HUDEP-2 (cell line): ENCODE measurements at regions not wholly inside any gene's neighbourhood (a gene's known extent, or its start where the extent isn't known, plus 50 kb on each side); places are given as distances from the start of the nearest gene placed in this dataset.

Experiments used
- DNase-seq, 76 experiments: peaks; one replicate each; lab custom pipeline; 2025; ENCODE audit not compliant: unreplicated experiment in 76 of 76; lab: John Stamatoyannopoulos, UW

DNA sequence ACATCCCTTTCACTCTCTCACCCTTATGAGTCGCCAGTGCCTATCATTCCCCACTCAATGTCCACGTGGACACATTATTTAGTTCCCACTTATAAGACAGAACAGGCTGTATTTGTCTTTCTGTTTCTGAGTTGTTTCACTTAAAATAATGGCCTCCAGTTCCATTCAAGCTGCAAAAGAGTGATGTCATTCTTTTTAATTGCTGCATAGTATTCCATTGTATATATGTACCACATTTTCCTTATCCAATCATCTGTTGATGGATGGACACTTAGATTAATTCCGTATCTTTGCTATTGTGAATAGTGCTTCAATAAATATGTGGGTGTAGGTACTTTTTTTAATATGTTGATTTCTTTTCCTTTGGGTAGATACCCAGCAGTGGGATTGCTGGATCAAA lies 79.1 kb downstream of the ZNF365 start:
- DNase-seq: no peak

DNA sequence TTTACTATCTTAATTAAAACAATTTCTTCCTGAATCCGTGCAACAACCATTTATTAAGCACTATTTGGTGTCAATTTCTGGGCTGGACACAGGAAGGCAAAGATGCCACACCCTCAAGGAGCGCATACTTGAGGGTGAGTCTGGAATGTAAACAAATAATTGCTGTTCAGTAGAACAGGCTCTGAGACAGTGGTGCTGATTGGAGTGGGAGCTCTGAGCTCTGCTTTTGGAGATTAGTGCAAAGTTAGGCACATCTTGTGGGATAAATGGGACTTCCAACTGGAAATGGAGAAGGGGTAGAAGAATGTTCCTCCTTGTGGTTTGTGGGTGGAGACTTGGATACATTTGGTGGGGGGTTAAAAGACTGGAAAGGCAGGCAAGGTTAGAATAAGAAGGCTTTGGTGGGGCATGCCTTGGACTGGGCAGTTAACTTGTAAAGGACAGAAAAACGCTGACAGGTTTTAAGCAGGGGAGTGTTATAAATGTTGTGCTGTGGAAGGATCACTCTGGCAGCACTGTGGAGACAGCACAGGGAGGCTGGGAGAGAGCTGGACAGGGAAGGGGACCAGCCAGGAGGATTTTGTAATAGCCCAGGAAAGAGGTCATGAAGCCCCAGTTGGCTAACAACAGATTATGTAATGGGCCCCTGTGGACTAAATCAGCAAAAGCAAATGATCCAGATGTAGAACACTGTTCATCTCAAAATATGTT lies 80.7 kb downstream of the ZNF365 start:
- DNase-seq: no peak

DNA sequence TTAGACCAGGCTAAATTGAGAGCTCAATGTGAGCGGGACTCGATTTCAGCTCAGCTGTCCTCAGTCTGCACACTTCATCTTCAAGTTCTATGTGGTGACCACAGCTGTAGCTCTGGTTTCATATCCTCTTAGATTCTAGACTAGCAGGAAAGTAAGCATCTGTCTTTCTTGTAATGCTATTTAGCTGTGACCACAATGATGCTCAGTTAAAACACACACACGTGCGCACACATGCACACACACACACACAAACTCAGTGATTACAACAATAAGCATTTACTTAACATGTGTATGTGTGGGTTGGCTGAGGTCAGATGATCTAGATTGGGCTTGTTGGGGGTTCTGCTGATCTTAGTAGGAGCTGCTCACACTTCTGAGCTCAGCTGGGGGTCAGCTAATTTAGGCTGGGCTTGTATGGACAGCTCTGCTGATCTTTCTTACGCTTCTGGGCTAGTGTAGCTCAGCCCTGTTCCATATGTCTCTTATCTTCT lies 82.5 kb downstream of the ZNF365 start:
- no peak for DNase-seq

DNA sequence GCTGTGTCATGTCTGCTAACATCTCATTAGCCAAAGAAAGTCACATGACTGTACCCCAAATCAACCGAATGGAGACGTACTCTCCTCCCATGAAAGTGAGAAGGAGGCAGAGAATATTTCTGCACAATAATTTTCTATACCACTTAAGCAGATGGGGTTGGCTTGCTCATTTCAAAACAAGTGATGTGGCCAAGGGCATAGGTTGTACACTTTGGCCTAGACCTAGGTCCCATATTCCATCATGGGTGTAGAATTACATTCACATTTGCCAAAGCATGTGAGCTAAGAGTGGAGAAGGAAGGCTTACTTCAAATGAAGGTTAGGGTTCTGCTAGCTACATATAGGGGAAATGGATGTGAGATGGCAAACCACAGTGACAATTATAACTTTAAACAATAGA lies 83.0 kb downstream of the ZNF365 start:
- no peak for DNase-seq

DNA sequence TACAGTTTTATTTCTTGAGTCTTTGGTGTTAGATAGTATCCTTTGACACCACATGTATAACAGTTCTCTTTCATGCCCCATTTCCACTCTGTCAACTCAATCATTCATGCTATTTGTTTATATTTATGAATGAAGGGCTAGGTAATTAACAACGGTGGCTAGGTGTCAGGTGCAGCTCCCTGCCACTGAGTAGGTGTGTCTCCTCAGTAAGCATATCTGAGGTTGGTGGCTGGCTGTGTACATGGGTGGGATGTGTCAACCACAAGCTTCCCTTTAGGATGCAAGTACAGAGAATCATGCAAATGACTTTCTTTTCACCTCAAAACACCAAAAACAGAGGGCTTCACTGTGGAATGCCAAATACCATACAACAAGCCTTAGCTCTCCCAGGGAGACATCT lies 83.4 kb downstream of the ZNF365 start:
- no peak for DNase-seq

DNA sequence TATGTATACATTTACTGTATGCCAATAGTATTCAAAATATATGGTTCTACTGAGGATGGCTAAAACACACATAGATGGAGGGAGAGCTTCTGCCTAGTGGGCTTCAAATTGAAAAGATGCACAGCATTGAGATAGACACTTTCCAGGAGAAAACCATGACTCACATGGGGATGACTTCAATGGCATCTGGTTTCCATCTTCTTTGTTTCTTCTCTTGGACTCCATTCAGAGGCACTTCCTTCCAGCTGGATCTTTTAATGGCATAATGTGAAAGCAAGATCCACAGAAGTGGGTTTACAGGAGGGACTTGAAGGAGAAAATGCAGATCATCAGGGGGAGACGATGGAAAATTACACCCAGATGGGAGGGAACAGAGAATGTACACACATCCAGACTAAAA lies 84.9 kb downstream of the ZNF365 start:
- DNase-seq: no peak

DNA sequence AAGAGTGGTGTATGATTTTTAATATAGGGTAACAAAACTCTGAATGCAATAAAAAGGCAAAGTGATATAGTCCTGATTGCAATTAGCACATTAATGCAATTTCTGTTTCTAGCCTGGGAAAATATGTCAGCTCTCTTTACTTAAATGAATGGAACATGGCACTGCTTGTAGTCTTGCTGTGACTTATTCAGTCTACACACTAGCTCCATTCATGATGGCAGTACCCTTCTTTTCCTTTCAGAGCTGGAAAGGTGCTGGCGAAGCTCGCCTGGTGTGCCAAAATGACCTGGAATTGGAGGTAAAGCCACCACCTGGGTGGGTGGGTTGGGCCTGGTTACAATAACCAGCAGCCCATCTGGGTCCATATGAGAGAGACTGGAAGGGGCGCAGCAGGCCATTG lies 85.3 kb downstream of the ZNF365 start:
- DNase-seq: no peak

DNA sequence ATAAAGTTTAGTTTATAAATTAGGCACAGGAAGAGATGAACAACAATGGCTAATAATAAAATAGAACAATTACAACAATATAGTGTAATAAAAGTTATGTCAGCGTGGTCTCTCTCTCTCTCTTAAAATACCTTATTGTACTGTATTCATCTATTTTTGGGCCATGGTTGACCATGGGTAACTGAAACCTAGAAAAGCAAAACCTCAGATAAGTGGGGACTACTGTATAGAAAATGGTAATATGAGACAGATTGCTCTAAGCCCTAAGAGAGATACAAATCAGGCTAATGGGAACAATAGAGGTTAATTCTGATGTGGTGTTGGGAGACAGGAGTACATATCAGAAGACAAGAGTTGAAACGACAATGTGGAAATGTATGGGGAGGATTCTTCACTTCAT lies 86.2 kb downstream of the ZNF365 start:
- no peak for DNase-seq

DNA sequence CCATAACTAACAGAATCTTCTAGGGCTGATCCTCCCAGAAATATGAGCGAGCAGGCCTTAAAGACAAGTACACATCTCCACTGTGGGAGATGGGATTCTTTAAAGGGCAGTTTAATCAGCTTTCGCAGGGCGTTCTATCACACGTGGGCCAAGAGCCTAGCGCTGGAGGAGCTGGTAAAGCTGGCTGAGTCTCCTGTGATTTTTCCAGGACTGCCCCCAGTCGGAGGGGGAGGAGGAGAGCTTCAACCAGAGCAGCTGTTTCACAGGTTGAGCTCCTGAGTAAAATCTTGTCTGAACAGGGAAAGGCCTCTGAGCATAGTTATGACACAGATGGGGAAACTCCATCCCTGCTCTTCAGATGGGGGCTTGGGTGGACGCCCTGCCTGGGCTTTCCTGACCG lies 87.0 kb downstream of the ZNF365 start:
- DNase-seq: no peak

DNA sequence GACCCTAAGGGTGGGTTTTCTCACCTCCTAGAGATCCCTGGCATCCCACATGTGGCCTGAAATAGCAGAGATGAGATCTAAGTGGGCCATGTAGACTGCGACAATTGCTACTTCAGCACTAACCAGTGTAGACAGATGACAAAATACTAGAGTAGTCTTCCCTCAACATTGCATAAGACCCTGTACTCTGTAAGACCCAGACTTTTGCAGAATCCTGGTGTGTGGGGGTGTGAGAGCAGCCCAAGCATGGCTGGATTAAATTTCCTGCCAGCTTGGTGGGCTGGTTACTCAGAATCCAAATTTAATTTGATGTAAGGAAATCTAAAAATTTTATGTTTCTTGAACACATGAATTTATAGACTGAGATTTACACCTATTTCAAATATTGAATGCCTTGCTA lies 88.3 kb downstream of the ZNF365 start:
- no peak for DNase-seq

DNA sequence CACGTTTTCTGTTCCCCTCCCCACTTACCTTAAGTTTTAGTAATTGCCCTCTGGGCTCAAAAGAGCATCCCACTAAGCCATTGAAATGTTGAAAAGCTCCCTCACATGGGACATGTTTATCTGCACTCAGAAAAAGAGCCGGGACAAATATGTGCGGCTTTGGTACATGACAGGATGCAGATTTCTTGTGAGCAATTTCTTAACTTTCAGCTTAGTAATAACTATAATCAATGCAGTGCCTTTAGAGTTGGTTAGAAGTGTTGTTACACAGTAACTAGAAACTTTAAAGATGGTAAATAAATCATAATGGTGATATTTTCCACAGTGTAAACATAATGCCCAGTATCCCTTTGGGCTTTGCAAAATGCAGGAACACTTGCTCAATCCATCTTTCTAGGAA lies 89.2 kb downstream of the ZNF365 start:
- no peak for DNase-seq

DNA sequence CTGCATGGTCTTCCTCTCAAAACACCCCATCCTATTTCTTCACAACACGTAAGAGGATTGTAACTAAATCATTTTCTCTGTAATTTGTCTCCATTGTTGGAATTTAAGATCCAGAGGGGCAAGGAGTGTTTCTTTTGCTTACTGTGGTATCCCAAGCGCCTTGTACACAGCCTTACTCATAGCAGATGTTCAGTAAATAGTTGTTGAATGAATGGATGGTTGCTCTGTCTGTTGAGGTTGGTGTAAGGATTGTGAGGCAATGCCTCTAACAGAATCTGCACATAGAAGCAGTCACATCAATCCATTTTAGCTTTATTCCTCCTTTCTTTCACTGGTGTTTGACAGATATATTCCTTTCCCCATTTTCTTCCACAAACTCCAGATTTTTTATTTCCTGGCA lies 90.1 kb downstream of the ZNF365 start:
- no peak for DNase-seq

DNA sequence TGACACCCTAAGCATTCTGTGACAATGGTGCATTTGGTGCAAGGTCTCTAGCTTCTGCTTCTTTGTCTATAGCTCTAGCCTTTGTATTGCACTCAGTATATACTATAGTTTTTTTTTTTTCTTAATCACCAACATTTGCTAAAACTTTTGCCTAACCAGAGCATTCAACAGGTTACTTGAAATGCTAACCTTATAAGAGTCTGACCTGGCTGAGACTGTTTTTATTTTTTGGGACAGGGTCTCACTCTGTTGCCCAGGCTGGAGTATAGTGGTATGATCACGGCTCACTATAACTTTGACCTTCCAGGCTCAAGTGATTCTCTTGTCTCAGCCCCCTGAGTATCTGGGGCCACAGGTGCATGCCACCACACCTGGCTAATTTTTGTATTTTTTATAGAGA lies 92.4 kb downstream of the ZNF365 start:
- DNase-seq: no peak

DNA sequence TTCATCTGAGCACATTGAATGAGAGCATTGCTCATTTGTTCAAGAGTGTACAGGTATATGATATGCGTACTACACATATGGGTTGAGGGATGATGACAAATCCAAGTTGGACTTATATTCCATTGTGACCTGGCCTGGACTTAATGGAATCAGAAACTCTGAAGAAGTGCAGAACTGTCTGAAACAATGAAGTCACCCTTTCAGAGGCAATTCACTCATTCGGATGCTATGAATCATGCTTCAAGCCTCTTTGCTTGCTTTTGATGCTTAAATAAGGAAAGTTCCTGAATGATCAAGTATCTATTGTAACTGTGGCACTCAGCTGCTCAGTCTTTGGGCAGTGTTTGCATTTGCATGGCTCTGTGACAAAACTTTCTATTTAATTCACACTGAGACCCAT lies 93.4 kb downstream of the ZNF365 start:
- DNase-seq: no peak

DNA sequence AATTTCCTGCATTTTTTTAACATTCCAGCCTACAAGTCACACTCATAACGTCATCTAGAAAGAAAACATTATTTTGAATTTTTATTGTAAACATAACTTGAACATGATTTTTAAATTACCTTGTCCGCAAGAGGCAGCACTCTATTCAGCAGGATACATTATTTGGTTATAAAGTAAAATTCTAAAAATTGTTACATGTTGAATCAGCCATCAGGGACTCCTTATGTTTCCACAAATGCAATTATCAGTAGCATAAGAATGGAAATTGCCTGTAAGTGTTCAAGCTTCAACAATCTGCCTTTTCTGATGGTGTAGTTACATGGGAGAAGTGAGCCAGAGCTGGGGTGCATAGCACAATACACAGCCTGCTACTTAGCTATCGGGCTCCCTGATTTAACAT lies 97.5 kb downstream of the ZNF365 start:
- no peak for DNase-seq

DNA sequence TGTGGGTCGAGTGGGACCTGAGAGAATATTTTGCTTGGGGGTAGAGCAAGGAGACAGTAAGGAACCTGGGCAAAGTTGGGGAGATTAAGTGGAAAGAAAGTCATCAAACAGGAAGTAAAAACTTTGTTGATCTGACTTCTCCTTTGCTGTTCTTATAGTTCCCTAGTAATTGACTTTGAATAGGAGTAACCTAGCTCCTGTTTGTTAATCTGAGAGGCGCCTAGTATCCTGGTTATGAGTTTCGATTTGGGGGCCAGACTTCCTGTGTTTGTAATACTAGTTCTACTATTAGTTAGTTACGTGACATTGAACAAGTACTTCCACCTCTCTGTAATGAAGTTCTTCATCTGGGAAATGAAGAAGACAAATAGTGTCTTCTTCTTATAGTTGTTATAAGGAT lies 99.1 kb downstream of the ZNF365 start:
- no peak for DNase-seq

DNA sequence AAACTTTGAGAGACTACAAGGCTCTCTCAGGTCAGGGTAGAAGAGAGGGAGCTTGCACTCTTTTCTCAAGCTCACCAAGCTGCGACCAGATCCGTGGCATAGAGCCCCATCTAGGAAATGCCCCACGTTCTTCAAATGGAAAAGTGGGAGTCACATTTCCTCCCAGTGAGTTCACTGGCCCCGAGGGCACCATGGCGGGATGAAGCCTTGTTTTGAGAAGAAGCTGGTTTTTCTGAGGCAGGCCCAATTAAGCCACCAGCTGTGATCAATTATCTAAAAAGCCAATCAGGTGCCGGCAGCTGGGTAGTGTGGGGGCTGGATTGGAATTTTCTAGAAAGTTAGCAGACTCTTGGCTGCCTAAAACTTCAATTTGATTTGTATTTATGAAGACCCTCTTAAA lies 101.4 kb downstream of the ZNF365 start:
- DNase-seq: no peak

DNA sequence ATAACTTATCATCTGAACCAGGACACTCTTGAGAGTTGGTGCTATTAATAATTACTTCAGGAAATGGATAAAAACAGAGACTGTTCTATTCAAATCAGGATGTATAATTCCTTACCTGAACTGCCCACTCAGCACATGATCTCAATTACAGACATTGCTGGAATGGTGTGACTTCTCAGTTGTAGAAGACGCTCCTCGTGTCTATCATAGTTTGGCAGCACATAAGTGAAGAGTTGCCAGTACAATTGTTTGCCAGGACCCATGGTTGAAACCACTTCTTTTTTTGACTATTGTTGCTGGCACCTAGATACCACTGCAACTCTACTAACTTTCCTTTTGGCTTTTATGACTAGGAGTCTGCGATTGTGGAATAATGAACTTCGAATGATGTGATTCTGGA lies 105.4 kb downstream of the ZNF365 start:
- no peak for DNase-seq

DNA sequence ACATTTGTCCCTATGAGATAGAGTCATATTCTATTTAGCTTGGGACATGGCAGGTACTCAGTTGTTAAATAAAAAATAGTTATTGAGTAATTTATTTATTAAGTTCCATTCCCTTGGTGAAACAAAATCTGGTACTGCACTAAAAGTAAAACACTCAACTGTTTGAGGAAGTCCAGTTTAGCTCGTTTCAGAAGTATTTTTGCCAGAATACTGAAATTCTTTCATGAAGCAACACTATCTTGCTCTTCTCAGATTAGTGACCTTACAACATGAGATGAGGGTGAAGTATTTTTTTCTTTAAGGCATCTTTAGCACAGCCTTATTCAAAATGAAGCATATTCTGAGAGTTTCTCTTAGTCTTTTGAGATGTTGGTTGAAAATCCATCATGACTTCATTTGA lies 106.0 kb downstream of the ZNF365 start:
- DNase-seq: no peak

DNA sequence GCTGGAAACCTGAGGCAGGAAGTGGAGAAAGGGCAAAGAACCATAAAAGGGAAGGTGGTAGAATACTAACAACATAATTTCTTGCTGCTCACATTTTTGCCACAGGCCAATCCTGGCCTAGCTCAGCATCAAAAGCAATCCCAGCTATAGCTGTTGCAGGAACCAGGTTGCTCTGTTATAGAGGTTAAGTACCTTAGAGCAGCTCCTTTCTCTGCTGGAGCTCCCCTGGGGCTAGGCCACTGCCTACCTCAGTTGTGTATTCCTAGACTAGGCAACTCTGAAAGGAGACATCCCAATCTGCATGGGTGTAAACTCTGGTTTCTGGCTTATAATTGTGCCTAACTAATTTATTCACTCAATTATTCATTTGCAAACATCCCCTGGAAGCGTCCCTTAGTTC lies 108.4 kb downstream of the ZNF365 start:
- no peak for DNase-seq

DNA sequence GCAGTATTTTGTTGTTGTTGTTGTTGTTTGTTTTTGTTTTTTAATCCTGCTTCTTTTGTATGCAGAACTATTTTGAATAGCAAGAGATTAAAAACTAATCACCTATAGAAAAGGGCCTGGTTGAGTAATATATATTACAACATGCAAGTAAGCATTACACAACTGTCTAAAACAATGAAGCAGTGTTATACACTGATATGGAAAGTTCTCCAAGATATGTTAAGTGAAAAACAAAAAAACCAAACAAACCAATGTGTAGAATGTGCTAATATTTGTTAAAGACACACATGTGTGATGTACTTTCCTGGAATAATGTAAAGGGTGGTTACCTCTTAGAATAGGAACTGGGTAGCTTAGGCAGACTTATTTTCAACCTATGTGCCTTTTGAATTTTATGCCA lies 117.4 kb downstream of the ZNF365 start:
- no peak for DNase-seq

DNA sequence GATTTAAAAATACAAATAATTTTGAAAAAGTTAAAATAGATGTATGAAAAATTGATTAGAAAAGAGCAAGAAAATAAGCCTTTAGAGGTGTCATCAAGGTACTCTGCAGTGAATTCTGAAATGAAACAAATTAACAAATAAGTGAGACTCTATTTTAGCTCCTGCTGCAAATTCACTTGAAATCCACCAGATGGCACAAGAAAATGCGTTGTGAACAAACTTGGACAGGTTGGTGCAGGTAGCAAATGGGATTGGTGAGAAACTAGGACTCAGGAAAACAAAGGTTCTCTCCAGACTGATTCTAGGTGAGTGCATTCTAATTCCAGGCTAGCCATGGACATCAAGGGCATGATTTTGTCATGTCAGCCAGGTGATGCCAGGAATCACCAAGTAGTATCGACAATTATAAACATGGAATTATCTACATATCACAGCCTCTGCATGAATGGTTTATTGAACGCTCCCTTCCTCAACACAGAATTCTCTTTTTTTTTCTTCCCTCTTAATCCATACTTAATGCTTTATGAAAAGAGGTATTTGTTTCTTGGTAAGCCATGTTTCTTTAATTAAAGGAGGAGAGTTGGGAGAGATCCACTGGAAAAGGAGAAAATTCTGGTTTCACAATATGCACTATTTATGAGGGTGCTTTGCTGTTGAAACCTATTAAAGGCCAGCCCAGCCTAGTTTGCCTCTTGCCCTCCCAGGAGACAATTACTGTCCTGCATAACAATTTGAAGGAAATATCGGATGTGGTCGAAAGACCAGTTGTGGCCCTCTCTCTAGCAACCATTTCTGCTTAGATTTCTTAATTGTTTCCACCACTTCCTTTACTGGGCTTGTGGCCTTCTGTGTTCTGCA lies 118.1 kb downstream of the ZNF365 start:
- no peak for DNase-seq
